ENCODE measurements at regions not wholly inside any gene's neighbourhood (a gene's known extent, or its start where the extent isn't known, plus 50 kb on each side); places are given as distances from the start of the nearest gene placed in this dataset.
A peak's percentile ranks its signal among the peaks of the same experiment; 100 is the strongest.

DNA sequence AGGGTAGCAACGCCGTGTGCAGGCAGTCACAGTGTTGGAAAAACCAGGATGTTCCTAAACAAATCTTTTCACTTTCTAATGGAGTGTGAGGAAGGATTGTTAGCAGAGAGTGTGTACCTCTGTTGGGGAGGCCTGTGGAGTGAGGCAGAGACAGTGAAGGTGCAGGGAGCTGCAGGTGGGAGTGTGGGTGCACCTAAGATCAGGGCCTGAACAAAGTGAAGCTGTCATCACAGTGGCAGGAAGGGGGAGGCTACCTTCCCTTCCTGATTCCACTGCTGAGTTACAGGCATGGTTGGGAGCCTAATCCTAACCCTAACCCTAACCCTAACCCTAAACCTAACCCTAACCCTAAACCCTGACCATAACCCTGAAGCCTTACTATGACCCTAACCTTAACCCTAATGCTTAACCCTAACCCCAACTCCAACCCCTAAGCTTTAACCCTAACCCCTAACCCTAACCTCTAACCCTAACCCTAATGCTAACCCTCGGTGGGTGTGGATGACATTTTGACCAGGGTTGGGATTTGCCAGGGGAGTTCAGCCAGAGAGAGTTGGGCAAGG lies 158.8 kb upstream of the KLF6 start:
- intact Hi-C loops (cut with DNase I), result no loop called here

GRCh38 chr10:3942937-3943489 lies 158.0 kb upstream of the KLF6 start:
- intact Hi-C loops (cut with DNase I), result no loop called here
- ATAC-seq (ENCODE audit: poor library complexity), result no peak
- no peak for DNase-seq

More for the DNA sequence above, 158.8 kb upstream of the KLF6 start:
- no peak for ATAC-seq (ENCODE audit: poor library complexity)
- DNase-seq, result no peak

DNA sequence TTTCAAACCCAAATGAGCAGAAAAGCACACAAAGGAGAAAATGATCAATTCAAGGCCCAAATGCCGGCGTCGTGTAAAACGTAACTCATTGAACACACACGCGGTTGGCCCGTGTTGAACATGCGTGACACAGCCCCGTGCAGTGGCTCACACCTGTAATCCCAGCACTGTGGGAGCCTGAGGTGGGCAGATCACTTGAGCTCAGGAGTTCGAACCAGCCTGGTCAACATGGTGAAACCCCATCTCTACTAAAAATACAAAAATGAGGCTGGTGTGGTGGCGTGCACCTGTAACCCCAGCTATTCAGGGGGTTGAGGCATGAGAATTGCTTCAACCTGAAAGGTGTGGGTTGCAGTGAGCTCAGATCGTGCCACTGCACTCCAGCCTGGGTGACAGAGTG lies 156.7 kb upstream of the KLF6 start:
- intact Hi-C loops (cut with DNase I), result no loop called here
- DNase-seq (no peak), ATAC-seq (ENCODE audit: poor library complexity) (no peak)

DNA sequence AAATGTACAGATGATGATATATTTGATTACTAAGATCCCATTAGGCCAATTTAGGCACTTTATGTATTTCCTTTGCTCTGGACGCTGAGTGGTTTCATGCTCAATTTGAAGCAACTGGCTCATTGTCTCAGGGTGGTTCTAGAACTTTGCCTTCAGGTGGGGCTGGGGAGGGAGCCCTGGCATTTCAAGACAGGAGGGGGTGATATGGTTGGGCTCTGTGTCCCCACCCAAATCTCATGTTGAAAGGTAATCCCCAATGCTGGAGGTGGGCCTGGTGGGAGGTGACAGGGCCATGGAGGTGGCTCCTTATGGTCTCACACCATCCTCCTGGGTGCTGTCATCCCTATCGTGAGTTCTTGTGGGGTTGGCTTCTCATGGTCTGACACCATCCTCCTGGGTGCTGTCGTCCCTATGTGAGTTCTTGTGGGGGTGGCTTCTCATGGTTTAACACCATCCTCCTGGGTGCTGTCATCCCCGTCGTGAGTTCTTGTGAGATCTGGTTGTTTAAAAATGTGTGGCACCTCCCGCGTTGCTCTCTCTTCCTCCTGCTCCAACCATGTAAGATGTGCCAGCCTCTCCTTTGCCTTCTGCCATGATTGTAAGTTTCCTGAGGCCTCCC lies 151.5 kb upstream of the KLF6 start:
- intact Hi-C loops (cut with DNase I), result loop anchor here (10.0 kb wide), 1 partner anchor 138 kb away; no protein-coding TSS in a partner anchor
- no peak for ATAC-seq (ENCODE audit: poor library complexity)
- DNase-seq, result no peak

- intact Hi-C loops (cut with DNase I), result loop anchor here (10.0 kb wide), 1 partner anchor 139 kb away; no protein-coding TSS in a partner anchor
- ATAC-seq (ENCODE audit: poor library complexity) (no peak), DNase-seq (no peak)
Measured at GRCh38 chr10:3935933-3936359, 150.9 kb upstream of the KLF6 start.

- ATAC-seq (ENCODE audit: poor library complexity) (peak; percentile 76), DNase-seq (no peak)
- intact Hi-C loops (cut with DNase I), result loop anchor here (10.0 kb wide), 1 partner anchor 140 kb away; no protein-coding TSS in a partner anchor
Measured at GRCh38 chr10:3935141-3935540, 150.1 kb upstream of the KLF6 start.

GRCh38 chr10:3933733-3934132 lies 148.7 kb upstream of the KLF6 start:
- intact Hi-C loops (cut with DNase I), result loop anchor here (10.0 kb wide), 1 partner anchor 141 kb away; no protein-coding TSS in a partner anchor
- DNase-seq (no peak), ATAC-seq (ENCODE audit: poor library complexity) (no peak)

GRCh38 chr10:3932597-3933375 lies 147.8 kb upstream of the KLF6 start:
- ATAC-seq (ENCODE audit: poor library complexity), result no peak
- intact Hi-C loops (cut with DNase I), result loop anchor here (10.0 kb wide), 1 partner anchor 142 kb away; no protein-coding TSS in a partner anchor
- DNase-seq, result no peak

GRCh38 chr10:3931901-3932300 lies 146.9 kb upstream of the KLF6 start:
- intact Hi-C loops (cut with DNase I), result loop anchor here (10.0 kb wide), 1 partner anchor 143 kb away; no protein-coding TSS in a partner anchor
- ATAC-seq (ENCODE audit: poor library complexity), result no peak
- DNase-seq, result no peak

- intact Hi-C loops (cut with DNase I), result loop anchor here (10.0 kb wide), 1 partner anchor 144 kb away; no protein-coding TSS in a partner anchor
- ATAC-seq (ENCODE audit: poor library complexity), result no peak
- DNase-seq, result no peak
Measured at GRCh38 chr10:3931224-3931623, 146.2 kb upstream of the KLF6 start.

- intact Hi-C loops (cut with DNase I), result no loop called here
- DNase-seq (no peak), ATAC-seq (ENCODE audit: poor library complexity) (no peak)
Measured at GRCh38 chr10:3928569-3928968, 143.6 kb upstream of the KLF6 start.

DNA sequence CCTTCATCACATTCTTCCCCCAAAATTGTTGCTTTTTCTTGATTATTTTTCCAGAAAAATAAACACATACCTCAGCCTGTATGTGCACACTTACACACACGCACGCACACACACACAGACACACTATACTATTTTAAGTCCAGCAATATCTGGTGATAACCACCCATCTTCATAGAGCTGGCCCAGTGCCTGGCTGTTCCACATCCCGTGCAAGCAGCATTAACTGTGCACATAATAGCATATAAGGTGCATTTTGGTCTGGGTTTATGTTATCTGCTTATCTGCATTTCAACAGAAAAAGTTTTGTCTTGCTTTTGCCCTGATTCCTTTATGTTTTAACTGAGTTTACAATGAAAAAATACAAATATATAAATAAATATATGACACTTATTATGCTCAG lies 143.1 kb upstream of the KLF6 start:
- intact Hi-C loops (cut with DNase I), result no loop called here
- ATAC-seq (ENCODE audit: poor library complexity), result no peak
- no peak for DNase-seq

GRCh38 chr10:3926675-3927525 lies 141.9 kb upstream of the KLF6 start:
- peak; percentile 37 for ATAC-seq (ENCODE audit: poor library complexity)
- DNase-seq, result no peak
- intact Hi-C loops (cut with DNase I), result no loop called here

- no peak for ATAC-seq (ENCODE audit: poor library complexity)
- intact Hi-C loops (cut with DNase I), result no loop called here
- DNase-seq, result no peak
Measured at GRCh38 chr10:3926258-3926657, 141.2 kb upstream of the KLF6 start.

DNA sequence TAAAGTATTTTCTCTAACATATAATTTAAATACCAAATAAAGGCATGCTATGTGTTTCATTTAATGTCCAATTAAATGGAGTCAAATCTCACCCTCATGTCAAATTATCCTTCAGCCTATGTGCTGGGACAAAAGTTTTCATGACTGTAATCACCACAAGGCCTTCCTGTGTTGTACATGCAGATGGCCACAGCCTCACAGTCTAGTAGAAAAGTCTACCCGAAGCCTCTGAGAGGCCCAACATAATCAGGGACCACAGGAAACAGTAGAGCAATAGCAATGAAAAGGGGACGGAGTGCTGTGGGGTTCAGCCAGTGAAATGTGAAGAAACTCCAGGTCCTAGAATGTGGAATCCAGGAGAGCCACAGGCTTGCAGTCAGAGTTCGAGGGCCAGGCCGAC lies 140.2 kb upstream of the KLF6 start:
- DNase-seq (no peak), ATAC-seq (ENCODE audit: poor library complexity) (no peak)
- intact Hi-C loops (cut with DNase I), result no loop called here

DNA sequence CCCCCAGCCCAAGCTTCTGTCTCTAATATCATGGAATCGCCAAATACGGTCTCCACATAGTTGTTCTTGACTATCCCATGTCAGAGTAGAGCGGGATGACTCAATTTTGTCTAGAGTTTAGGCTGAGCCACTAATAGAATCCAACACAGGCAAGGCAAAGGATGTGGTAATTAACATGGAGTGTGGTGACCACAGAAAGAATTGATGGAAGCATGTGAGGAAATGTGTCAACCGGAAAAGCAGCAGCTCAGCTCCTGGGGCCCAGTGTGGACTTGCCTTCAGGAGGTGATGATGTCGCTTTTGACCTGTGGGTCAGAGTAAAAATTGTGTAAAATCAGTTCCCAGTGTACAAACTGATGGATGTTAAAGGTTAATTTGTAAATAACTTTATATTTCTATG lies 139.3 kb upstream of the KLF6 start:
- DNase-seq, result no peak
- ATAC-seq (ENCODE audit: poor library complexity), result no peak
- intact Hi-C loops (cut with DNase I), result no loop called here

GRCh38 chr10:3923033-3923432 lies 138.0 kb upstream of the KLF6 start:
- intact Hi-C loops (cut with DNase I), result no loop called here
- DNase-seq (no peak), ATAC-seq (ENCODE audit: poor library complexity) (no peak)

DNA sequence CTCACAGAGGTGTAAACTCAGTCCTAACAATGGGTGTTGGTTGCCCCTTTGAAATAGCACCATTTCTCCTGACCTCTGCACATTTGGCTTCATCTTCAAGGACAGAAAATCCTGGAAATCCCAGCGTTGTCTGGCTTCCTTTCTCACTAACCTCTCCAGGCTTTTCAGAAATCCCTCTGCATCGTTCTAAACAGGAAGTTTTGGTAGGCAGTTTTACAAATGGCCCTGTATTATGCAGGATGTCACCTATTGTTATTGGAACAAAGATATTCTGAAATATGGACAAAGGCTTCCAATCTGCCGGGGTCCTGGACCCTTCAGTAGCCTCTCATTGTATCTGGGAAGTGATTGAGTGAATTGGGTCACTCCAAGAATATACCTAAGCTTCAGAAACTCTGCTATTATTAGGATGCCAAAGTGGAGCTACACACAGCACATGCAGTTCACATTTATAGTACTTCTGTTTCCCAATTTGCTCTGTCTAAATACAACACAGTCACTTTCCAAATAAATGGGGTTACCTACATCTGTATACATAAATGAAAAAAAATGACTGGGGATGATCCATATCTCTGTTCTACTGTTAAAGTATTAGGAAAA lies 134.8 kb upstream of the KLF6 start:
- intact Hi-C loops (cut with DNase I), result loop anchor here (10.0 kb wide), 2 partner anchors 135 to 745 kb away; partner anchors contain the start of gene KLF6
- DNase-seq (no peak), ATAC-seq (ENCODE audit: poor library complexity) (peak; percentile 80)
